ENCODE measurements at regions not wholly inside any gene's neighbourhood (a gene's known extent, or its start where the extent isn't known, plus 50 kb on each side); places are given as distances from the start of the nearest gene placed in this dataset.

DNA sequence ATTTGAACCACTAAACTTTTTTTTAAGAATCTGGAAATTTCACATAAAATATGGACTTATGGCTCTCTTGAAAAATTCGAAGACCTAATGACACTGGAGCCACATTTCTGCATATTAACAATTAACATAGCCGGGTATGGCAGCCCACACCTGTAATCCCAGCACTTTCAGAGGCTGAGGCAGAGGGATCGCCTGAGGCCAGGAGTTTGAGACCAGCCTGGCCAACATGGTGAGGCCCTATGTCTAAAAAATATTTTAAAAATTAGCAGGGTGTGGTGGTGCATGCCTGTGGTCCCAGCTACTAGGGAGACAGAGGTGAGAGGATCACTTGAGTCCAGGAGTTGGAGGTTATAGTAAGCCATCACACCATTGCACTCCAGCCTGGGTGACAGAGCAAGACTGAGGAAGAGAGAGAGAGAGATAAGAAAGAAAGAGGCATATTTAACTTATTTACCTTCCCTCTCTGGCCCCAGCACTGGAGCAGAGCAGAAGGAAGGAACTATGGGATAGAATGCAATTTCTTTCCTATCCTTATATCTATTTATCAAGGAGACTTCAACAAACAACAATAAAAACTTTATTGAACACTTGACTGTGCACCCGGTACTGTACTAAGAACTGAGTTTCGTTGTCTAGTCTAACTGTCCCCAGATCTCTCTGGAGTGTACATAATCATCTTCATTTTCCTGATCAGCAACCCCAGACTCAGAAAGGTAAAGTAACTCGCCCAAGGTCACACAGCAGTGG lies 63.6 kb upstream of the EYA2 start:
- TF ChIP-seq, protein P1, sequence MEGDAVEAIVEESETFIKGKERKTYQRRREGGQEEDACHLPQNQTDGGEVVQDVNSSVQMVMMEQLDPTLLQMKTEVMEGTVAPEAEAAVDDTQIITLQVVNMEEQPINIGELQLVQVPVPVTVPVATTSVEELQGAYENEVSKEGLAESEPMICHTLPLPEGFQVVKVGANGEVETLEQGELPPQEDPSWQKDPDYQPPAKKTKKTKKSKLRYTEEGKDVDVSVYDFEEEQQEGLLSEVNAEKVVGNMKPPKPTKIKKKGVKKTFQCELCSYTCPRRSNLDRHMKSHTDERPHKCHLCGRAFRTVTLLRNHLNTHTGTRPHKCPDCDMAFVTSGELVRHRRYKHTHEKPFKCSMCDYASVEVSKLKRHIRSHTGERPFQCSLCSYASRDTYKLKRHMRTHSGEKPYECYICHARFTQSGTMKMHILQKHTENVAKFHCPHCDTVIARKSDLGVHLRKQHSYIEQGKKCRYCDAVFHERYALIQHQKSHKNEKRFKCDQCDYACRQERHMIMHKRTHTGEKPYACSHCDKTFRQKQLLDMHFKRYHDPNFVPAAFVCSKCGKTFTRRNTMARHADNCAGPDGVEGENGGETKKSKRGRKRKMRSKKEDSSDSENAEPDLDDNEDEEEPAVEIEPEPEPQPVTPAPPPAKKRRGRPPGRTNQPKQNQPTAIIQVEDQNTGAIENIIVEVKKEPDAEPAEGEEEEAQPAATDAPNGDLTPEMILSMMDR (IDR thresholded peaks at IDR 0.05; ENCODE audit: insufficient read depth, low read length) = no peak
- TF ChIP-seq GABPA (IDR thresholded peaks at IDR 0.05; ENCODE audit: low read depth) (no peak), SPI1 (IDR thresholded peaks at IDR 0.05; ENCODE audit: borderline replicate concordance, low read depth) (no peak), POLR2AphosphoS5 (IDR thresholded peaks at IDR 0.05; ENCODE audit: low read depth) (no peak)
- TF ChIP-seq, protein P2, sequence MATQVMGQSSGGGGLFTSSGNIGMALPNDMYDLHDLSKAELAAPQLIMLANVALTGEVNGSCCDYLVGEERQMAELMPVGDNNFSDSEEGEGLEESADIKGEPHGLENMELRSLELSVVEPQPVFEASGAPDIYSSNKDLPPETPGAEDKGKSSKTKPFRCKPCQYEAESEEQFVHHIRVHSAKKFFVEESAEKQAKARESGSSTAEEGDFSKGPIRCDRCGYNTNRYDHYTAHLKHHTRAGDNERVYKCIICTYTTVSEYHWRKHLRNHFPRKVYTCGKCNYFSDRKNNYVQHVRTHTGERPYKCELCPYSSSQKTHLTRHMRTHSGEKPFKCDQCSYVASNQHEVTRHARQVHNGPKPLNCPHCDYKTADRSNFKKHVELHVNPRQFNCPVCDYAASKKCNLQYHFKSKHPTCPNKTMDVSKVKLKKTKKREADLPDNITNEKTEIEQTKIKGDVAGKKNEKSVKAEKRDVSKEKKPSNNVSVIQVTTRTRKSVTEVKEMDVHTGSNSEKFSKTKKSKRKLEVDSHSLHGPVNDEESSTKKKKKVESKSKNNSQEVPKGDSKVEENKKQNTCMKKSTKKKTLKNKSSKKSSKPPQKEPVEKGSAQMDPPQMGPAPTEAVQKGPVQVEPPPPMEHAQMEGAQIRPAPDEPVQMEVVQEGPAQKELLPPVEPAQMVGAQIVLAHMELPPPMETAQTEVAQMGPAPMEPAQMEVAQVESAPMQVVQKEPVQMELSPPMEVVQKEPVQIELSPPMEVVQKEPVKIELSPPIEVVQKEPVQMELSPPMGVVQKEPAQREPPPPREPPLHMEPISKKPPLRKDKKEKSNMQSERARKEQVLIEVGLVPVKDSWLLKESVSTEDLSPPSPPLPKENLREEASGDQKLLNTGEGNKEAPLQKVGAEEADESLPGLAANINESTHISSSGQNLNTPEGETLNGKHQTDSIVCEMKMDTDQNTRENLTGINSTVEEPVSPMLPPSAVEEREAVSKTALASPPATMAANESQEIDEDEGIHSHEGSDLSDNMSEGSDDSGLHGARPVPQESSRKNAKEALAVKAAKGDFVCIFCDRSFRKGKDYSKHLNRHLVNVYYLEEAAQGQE (IDR thresholded peaks at IDR 0.05; ENCODE audit: insufficient replicate concordance, low read depth) = no peak
- Histone ChIP-seq H3K27me3 (ENCODE audit: insufficient read depth, poor library complexity, severe bottlenecking) (no peaks in the 10 kb centered on the region), H3K27ac (replicated peaks) (no peak overlapping the region)

DNA sequence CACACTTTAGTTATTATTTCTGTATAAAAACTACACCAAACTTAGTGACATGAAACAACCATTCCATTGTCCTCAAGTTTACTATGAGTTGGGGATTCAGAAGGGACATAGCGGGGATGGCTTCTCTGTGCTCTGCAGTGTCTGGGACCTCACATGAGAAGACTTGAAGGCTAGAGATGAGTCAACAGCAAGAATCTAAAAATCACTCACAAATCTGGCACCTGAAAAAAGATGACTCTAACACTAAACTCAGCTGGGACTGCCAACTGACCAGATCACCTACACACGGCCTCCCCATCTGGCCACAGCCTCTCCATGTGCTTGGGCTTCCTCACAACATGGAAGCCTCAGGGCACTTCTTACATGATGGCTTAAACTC lies 63.0 kb upstream of the EYA2 start:
- H3K27ac ChIP-seq (replicated peaks) = no peak overlapping the region
- H3K4me3 ChIP-seq (replicated peaks; ENCODE audit: insufficient read depth, low read length) = no peak overlapping the region
- TF ChIP-seq POLR2AphosphoS5 (IDR thresholded peaks at IDR 0.05; ENCODE audit: low read depth) = no peak
- TF ChIP-seq, protein P1 (IDR thresholded peaks at IDR 0.05; ENCODE audit: insufficient read depth, low read length) = no peak
- no peaks in the 10 kb centered on the region for H3K27me3 ChIP-seq (ENCODE audit: insufficient read depth, poor library complexity, severe bottlenecking)
- no peak for DNase-seq (ENCODE audit: low read depth in 1 of 2, low spot score in 1 of 2)

More for the DNA sequence above, 63.6 kb upstream of the EYA2 start:
- no peak overlapping the region for H3K4me3 ChIP-seq (replicated peaks; ENCODE audit: insufficient read depth, low read length)
- DNase-seq (ENCODE audit: low read depth in 1 of 2, low spot score in 1 of 2) = no peak

DNA sequence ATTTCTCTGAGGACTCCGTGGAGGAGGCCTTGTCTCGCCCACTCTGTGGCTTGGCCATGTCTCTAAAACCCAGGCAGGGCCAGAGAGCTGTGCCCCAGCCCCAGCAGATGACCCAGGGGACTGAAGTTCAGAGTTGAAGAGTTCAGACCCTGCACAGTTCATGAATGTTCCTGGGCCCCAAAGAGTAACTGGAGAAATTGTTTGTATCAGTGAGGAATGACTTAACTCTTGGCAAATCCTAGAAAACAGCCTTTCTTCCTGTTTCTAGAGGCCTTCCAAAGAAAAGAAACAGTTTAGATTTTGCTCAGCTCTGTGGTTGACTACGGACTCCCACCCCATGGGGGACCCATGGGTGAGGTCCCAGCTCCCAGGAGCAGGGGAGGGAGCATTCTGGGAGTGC lies 62.1 kb upstream of the EYA2 start:
- Histone ChIP-seq H3K27ac (replicated peaks) (no peak overlapping the region), H3K4me3 (replicated peaks; ENCODE audit: insufficient read depth, low read length) (no peak overlapping the region), H3K27me3 (ENCODE audit: insufficient read depth, poor library complexity, severe bottlenecking) (no peaks in the 10 kb centered on the region)
- no peak for DNase-seq (ENCODE audit: low read depth in 1 of 2, low spot score in 1 of 2)
- TF ChIP-seq, protein P2 (IDR thresholded peaks at IDR 0.05; ENCODE audit: insufficient replicate concordance, low read depth) = no peak

DNA sequence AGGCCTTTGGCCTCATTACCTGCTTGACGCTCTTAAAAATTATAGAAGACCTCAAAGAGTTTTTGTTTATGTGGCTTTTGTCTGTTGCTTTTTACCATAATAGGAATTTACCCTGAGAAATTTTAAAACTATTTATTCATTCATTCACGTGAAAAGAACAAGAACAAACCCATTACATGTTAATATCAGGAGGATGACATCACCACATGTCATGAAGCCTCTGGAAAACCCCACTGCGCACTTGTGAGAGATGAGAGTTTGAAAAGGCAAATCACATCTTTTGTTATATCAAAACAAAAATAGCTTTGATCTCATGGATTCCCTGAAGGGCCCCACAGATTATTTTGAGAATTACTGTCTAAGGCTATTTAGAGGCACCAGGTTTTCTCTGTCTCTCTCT lies 61.3 kb upstream of the EYA2 start:
- no peak overlapping the region for H3K4me3 ChIP-seq (replicated peaks; ENCODE audit: insufficient read depth, low read length)
- TF ChIP-seq, protein P1 (IDR thresholded peaks at IDR 0.05; ENCODE audit: insufficient read depth, low read length) = no peak
- TF ChIP-seq GABPA (IDR thresholded peaks at IDR 0.05; ENCODE audit: low read depth) = no peak
- TF ChIP-seq, protein P2 (IDR thresholded peaks at IDR 0.05; ENCODE audit: insufficient replicate concordance, low read depth) = no peak
- TF ChIP-seq POLR2AphosphoS5 (IDR thresholded peaks at IDR 0.05; ENCODE audit: low read depth) = no peak
- no peak for TF ChIP-seq SPI1 (IDR thresholded peaks at IDR 0.05; ENCODE audit: borderline replicate concordance, low read depth)
- no peaks in the 10 kb centered on the region for H3K27me3 ChIP-seq (ENCODE audit: insufficient read depth, poor library complexity, severe bottlenecking)
- H3K27ac ChIP-seq (replicated peaks) = no peak overlapping the region
- no peak for DNase-seq (ENCODE audit: low read depth in 1 of 2, low spot score in 1 of 2)
